GM19035 (cell line): ENCODE measurements at regions not wholly inside any gene's neighbourhood (a gene's known extent, or its start where the extent isn't known, plus 50 kb on each side); places are given as distances from the start of the nearest gene placed in this dataset.
A peak's percentile ranks its signal among the peaks of the same experiment; 100 is the strongest.
"Not testable (repeated sequence)": the region's sequence is repeated elsewhere in the genome, so short reads cannot be mapped to it uniquely, and the experiment has no call there.

ENCODE experiments used
- ATAC-seq: cut with Tn5 transposase; IDR thresholded peaks from one replicate; pipeline ENCODE4 v1.9.1; 2021; ENCODE audit not compliant: unreplicated experiment

DNA sequence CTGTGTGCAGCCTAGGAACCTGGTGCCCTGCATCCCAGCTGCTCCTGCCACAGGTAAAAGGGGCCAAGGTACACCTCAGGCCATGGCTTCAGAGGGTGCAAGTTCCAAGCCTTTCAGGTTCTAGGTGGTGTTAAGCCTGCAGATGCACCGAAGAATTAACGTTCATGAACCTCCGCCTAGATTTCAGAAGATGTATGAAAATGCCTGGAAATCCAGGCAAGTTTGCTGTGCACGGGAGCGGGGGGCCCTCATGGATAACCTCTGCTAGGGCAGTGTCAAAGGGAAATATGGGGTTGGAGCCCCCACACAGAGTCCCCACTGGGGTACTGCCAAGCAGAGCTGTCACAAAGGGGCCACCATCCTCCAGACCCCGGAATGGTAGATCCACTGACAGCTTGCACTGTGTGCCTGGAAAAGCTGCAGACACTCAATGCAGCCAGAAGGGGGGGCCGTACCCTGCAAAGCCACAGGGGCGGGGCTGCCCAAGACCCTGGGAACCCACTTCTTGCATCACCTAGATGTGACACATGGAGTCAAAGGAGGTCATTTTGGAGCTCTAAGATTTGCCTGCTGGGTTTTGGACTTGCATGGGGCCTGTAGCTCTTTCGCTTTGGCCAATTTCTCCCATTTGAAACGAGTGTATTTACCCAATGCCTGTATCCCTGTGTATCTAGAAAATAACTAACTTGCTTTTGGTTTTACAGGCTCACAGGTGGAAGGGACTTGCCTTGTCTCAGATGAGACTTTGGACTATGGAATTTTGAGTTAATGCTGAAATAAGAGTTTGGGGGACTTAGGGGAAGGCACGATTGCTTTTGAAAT lies 145.2 kb upstream of the C1QTNF3 start:
- ATAC-seq: not testable (repeated sequence)

DNA sequence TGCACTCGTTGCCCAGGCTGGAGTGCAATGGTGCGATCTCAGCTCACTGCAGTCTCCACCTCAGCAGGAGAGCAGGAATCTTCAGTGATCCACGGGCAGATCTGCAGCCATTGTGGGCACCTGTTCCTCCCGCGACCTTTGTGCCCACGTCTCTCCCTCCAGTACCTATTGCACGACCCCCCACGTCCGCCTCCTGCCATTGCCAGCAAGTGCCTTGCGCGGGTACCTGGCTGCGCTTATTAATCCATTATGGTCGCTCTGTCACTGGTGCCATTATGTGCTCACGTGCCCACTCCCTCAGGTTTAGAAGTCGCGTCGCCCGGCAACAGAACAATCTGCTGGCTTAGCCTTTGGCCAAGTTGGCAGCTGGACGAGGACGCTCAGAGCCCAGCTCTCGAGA lies 146.2 kb upstream of the C1QTNF3 start:
- not testable (repeated sequence) for ATAC-seq

DNA sequence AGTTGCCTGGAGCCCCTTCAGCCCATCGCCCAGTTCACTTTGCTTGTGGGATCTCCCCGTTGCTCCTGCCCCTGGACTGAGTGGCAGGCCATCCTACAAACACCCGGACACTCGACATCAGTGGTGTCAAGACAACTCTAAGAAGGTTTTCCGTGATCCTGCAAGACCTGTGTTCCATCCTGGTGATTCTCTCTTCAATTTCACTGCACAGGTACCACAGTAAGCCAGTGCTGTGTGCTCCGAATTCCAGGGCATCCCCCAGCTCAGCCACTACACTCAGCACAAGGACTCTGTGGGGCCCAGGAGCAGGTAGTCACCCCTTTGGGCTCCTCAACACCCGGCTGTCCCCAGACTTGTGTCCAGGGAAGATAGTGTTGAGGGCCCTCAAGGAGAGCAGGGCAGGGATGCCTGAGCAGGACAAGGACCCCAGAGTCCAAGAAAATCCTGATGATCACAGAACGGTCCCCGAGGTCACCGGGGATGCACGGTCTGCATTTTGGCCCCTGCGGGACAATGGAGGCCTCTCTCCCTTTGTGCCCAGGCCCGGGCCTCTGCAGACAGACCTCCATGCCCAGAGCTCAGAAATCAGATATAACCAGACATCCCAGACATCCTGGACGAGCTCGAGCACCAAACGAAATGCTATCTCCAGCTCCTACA lies 146.9 kb upstream of the C1QTNF3 start:
- not testable (repeated sequence) for ATAC-seq

DNA sequence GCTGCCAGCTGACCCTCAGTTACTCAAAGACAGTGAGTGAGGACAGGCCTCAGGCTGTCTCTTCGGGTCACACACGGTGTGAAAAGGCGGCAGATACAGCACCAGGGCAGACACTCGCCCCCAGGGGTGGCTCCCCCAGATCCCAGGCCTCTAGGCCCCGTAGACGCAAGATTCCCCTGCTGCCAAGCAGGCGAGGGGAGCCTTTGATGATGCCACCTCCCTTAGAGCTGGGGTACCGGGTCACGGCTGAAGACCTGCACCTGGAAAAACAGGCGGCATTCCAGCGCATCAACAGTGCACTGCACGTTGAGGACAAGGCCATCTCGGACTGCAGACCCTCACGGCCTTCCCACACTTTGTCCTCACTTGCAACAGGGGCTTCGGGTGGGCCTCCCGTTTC lies 147.5 kb upstream of the C1QTNF3 start:
- ATAC-seq: not testable (repeated sequence)

DNA sequence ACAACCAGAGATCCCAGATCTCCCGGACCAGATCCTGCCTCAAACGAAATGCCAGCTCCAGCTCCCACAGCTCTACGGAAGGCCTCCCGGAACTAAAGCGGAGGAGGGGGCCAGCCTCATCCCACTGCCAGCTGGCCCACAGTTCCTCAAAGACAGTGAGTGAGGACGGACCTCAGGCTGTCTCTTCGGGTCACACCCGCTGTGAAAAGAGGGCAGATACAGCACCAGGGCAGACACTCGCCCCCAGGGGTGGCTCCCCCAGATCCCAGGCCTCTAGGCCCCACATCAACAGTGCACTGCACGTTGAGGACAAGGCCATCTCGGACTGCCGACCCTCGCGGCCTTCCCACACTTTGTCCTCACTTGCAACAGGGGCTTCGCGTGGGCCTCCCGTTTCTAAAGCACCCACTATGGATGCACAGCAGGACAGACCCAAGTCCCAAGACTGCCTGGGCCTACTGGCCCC lies 148.3 kb upstream of the C1QTNF3 start:
- not testable (repeated sequence) for ATAC-seq

DNA sequence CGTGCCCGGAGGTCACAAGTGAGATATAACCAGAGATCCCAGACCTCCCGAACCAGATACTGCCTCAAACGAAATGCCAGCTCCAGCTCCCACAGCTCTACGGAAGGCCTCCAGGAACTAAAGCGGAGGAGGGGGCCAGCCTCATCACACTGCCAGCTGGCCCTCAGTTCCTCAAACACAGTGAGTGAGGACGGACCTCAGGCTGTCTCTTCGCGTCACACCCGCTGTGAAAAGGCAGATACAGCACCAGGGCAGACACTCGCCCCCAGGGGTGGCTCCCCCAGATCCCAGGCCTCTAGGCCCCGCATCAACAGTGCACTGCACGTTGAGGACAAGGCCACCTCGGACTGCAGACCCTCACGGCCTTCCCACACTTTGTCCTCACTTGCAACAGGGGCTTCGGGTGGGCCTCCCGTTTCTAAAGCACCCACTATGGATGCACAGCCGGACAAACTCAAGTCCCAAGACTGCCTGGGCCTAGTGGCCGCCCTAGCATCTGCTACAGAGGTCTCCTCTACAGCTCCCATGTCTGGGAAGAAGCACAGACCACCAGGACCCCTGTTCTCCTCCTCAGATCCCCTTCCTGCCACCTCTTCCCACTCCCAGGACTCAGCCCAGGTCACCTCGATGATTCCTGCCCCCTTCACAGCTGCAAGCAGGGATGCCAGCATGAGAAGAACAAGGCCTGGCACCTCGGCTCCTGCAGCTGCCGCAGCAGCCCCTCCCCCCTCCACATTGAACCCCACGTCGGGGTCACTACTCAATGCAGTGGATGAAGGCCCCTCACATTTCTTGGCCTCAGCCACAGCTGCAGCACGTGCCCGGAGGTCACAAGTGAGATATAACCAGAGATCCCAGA lies 149.3 kb upstream of the C1QTNF3 start:
- not testable (repeated sequence) for ATAC-seq

DNA sequence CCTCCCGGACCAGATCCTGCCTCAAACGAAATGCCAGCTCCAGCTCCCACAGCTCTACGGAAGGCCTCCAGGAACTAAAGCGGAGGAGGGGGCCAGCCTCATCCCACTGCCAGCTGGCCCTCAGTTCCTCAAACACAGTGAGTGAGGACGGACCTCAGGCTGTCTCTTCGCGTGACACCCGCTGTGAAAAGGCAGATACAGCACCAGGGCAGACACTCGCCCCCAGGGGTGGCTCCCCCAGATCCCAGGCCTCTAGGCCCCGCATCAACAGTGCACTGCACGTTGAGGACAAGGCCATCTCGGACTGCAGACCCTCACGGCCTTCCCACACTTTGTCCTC lies 149.9 kb upstream of the C1QTNF3 start:
- ATAC-seq: not testable (repeated sequence)

DNA sequence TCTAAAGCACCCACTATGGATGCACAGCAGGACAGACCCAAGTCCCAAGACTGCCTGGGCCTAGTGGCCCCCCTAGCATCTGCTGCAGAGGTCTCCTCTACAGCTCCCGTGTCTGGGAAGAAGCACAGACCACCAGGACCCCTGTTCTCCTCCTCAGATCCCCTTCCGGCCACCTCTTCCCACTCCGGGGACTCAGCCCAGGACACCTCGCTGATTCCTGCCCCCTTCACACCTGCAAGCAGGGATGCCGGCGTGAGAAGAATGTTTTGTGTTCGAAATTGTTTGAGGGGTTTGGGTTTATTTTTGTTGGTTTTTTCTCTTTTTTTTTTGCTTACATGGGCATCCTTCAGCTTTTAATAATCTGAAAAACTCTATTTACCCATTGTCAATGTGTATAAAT lies 150.3 kb upstream of the C1QTNF3 start:
- not testable (repeated sequence) for ATAC-seq

DNA sequence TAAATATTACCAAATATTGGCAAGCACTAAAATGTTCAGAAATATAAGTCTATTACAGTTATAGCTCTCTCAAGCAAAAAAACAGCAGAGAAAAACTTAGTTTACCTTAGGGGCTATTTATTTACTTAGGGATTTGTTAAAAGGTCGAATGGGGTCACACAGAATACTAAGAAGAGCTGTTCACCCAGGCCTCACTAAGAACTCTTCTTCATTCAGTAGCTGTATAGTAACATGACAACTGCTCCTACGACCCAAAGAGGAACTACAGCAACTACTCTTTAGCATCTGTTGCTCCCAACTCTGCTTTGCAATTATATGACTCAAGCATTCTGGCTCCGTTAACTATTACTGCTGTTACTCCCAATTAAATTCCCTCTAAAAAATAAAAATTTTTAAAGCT lies 150.8 kb upstream of the C1QTNF3 start:
- not testable (repeated sequence) for ATAC-seq

DNA sequence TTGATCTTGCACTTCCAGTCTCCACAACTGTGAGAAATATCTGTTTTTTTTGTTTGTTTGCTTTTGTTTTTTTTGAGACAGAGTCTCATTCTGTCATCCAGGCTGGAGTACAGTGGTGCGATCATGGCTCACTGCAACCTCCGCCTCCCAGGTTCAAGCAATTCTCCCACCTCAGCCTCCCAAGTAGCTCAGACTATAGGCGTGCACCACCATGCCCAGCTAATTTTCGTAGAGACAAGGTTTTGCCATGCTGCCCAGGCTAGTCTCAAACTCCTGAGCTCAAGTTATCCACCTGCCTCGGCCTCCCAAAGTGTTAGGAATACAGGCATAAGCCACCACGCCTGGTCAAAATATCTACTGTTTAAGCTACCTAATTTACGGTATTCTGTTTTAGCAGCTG lies 153.1 kb upstream of the C1QTNF3 start:
- ATAC-seq: not testable (repeated sequence)

DNA sequence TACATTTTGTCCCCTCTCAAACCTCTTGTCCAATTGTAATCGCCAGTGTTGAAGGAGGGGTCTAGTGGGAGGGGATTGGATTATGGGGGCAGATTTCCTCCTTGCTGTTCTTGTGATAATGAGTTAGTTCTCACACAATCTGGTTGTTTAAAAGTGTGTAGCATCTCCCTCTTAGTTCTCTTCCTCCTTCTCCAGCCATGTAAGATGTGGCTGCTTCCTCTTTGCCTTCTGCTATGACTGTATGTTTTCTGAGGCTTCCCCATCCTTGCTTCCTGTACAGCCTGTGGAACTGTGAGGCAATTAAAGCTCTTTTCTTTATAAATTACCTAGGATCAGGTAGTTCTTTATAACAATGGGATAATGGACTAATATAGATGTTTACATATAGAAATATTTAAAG lies 162.3 kb upstream of the C1QTNF3 start:
- ATAC-seq: not testable (repeated sequence)

DNA sequence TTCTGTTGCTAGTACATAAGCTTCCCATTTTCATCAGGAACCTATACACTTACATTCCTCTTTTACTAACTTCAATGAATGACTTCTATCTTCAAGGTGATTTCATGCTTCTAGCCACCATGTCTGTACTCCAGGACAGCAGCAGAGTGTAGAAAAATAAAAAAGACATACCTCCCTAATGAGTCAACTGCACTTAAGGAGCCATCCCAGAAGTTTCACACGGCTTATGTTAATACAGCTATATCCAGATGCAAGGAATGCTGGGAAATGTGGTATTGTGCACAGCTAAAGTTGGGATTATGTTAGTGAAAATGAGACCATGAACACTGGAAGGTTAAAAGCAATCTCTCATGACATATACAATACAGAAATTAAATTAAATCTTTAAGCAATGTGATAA lies 174.4 kb upstream of the C1QTNF3 start:
- ATAC-seq: not testable (repeated sequence)

DNA sequence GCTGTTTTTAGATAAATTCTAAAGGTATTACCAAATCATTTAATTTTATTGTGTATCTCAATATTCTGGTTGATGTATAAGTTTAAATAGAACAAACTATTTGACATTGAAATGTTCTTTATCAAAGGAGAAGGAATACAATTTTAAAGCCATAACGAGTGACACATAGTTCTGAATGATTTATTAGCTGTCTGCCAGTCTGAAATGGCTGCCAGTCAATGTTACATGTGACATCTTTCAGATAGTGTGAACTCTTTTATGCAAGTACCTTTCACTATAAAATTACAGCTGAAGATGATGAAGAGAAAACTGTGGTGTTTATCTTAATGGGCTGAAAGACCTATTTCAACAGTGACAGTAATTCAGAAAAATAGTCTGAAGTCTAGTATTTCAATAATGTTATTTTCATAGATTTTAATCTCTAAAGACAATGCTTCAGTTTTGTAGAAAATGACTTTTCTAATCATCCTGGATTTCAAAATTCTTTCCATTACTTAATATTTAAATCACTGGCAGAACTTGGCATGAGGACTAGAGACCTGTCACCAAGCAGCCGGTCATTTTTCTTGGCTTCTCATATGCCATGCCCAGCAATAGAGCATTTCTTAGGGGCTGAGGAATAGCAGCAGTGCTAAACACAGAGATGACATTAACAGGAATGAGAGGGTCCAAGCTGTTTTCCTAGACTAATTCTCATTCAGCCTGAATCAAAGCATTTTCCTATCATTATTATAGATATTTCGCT lies 178.5 kb upstream of the C1QTNF3 start:
- not testable (repeated sequence) for ATAC-seq

DNA sequence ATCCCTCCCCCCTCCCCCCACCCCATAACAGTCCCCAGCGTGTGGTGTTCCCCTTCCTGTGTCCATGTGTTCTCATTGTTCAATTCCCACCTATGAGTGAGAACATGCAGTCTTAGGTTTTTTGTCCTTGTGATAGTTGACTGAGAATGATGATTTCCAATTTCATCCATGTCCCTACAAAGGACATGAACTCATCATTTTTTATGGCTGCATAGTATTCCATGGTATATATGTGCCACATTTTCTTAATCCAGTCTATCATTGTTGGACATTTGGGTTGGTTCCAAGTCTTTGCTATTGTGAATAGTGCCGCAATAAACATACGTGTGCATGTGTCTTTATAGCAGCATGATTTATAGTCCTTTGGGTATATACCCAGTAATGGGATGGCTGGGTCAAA lies 180.1 kb upstream of the C1QTNF3 start:
- not testable (repeated sequence) for ATAC-seq

DNA sequence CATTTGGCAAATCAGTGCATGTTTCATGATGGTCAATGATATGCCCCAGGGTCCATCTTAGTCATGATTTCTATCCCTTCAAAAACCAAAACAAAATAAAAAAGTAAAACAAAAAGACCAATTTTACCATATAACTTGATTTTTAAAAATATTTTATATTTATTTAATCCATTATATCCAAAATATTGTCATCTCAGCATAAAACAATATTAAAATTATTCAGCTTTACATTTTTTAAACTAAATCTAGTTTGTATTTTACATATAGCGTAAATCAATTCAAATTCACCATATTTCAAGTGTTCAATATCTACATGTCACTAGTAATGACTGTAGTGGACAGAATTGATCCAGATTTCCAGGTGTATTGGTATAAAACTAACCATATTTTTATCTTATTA lies 187.4 kb upstream of the C1QTNF3 start:
- not testable (repeated sequence) for ATAC-seq

DNA sequence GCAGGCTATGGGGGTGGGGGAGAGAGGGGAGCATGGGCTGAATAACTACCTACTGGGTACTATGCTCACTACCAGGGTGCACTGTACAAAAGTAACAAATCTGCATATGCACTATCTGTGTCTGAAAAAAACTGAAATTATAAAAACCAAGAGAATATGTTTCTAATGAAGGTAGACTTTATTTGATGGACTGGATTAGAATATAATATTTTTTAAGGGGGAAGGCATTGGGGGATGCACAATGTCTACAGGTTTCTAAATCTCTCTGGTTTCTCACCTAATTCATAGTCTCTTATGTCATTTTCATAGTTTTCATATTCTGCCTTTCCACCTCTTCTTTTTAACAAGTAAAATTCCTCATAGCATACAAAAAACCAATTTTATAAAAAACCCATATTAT lies 200.8 kb upstream of the C1QTNF3 start:
- ATAC-seq: not testable (repeated sequence)

DNA sequence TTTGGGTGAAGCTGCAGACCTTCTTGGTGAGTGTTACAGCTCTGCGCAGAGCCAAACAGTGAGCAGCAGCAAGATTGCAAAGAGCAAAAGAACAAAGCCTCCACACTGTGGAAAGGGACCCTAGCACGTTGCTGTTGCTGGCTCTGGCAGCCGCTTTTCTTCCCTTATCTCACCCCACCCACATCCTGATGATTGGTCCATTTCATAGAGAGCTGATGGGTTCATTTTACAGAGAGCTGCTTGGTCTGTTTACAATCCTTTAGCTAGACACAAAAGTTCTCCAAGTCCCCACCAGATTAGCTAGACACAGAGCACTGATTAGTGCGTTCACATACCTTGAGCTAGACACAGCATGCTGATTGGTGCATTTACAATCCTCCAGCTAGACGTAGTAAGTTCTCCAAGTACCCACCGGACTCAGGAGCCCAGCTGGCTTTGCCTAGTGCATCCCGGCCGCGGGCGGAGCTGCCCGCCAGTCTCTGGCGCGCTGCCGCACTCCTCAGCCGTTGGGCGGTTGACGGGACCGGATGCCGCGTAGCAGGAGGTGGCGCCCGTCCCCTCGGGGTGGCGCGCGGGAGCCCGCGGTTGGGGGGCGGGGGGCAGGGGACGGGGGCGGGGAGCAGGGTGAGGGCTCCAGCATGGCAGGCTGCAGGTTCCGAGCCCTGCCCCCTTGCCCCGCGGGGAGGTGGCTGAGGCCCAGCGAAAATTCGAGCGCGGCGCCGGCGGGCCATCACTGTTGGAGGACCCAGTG lies 201.4 kb upstream of the C1QTNF3 start:
- ATAC-seq: peak; percentile 53

DNA sequence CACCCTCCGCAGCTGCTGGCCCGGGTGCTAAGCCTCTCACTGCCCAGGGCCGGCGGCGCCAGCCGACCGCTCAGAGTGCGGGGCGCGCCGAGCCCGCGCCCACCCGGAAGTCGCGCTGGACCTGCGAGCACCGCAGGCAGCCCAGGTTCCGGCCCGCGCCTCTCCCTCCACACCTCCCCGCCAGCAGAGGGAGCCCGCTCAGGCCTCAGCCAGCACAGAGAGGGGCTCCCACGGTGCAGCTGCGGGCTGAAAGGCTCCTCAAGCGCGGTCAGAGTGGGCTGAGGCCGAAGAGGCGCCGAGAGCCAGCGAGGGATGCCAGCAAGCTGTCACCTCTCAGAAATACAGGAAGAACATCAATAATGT lies 202.0 kb upstream of the C1QTNF3 start:
- ATAC-seq: peak; percentile 72

DNA sequence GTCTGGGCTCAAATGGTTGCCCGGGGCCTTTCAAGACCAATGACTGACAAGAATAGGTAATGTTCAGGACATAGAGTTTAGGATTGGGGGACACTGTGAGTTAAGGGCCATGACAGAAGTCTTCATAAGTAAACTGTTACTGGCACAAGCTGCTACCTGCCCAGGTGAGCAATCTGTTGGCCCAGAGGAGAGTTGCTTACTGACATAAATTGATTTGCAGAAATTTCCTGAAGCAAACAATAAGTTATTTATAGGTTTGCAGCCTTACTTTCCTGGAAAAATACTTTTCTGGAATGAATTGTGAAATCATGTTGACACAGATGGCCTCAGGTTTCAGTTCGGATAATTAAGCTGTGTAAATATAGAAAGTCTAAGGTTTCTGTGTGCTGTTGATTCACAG lies 202.8 kb upstream of the C1QTNF3 start:
- not testable (repeated sequence) for ATAC-seq

DNA sequence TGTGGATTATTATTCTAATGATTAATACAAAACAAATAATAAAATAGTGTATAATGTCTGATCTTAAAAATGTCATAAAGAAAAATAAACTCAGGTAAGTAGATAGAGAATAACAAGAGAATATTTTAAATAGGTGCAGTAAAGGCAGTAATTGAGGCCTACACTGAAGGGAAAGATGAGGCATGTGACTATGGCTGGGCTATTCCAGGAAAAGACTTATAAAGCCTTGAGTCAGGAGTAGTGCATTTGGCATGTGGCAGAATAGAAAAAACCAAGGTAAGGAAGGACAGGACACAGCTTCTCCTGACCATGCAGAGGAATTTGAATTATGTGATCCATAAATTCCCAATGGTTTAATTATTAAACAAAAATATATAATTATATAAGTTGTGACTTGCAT lies 215.6 kb upstream of the C1QTNF3 start:
- ATAC-seq: not testable (repeated sequence)
